T-helper 1 cell (primary cell): ENCODE measurements at regions not wholly inside any gene's neighbourhood (a gene's known extent, or its start where the extent isn't known, plus 50 kb on each side); places are given as distances from the start of the nearest gene placed in this dataset.

Experiments
- DNase-seq, 5 donors: peaks; one replicate each; pipeline ENCODE4 v3.0.0-alpha.2; 2012 to 2020

GRCh38 chr18:41829647-41830516 lies 125.2 kb upstream of the PIK3C3 start:
- no peak for DNase-seq

- DNase-seq: no peak
Observed at GRCh38 chr18:41828137-41828536, 126.9 kb upstream of the PIK3C3 start.

DNA sequence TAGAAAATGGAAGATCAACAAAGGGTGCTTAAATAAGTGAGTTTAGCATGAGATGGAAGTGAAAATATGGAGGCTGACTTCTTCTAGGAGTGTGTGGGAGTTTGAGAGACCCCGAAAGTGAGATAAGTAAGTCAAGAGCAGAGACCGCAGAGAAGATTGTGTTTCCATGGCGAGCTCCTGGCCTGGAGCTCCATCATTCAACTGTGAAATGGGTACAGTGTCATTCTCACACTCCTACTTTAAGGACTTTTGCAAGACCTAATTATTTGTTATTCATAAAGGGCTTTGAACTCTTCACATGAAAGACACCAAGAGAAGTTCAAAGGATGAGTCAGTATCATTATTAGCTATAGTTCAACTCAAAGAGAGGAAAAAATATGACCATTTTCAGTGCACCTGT lies 134.2 kb upstream of the PIK3C3 start:
- DNase-seq: no peak

DNA sequence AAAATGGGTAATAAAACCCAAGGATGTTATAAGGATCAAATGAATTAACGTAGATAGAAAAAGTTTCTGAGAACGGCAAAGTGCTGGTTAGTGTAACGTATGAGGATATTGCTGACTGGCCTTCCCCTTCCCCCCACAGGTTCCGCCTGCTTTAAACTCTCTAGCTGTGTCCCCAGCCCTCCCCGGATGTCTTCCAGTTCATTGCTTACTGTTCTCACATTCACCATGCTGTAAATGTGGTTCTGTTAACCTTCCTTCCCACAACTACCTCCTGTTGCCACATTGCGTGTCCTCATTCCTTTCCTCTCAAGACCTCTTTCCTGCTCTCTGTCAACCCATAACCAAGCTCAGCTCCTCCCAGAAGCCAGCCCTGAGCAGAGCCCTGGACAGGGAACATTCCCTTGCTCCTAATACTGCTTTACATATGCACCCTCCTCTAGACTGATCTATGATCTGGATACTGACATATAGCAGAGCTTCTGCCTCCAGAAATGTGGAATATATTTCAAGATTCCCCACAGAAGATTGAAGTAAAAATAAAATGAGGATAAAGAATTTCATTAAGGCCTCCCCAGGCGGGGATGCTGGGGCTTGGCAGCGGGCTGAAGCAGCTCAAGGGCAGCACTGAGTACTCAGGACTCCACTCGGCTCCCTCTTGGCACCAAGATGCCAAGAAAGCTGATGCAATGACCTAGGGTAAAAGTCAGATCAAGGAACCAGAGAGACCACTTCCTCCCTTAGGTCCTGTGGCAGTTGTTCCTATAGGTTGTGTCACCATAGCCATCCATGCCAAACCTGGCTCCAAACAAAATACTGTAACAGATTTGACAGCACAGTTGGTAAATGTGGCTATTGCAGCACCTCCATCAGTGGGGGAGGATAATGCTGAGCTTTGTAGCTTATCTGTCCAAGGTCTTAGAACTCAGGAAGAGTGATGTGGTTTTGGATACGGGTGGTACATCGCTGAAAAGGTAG lies 136.4 kb upstream of the PIK3C3 start:
- no peak for DNase-seq

GRCh38 chr18:41814651-41815050 lies 140.4 kb upstream of the PIK3C3 start:
- DNase-seq: no peak

DNA sequence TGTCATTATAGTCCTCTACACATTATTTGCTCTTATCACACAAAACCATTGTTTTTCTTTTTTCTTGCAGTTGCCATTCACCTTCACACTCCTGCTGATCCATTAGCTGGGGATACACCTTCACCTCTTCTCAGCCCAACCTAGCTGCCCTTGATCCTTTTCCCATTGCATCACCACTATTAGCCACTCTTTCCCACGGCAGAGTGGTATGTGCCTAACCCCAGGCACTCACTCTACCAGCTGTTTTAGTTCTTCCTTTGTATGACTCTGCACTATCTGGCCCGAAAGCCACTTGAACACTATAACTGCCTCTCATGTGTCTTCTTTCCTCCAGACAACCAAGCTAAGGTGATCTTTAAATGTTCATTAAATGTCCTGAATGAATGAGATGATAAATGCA lies 145.4 kb upstream of the PIK3C3 start:
- no peak for DNase-seq

- DNase-seq: no peak
Observed at GRCh38 chr18:41805341-41805740, 149.7 kb upstream of the PIK3C3 start.

DNA sequence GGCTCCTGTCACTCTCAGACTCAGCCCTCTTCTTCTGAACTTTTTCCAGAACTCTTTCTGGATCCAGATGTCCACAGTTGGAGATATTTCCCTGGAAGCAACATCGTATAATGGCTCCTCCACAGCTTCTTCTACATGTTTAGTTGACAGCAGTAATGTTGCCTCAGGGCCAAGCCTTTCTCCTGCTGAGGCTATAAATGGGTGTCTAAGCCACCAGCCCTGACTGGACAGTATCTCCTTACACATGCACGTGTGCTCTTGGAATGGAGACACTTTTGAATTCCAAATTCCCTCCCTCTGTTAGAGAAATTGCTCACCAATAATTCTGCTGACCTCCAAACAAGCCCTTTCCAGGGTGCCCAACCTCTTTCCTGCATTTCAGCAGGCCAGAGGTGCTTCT lies 156.2 kb upstream of the PIK3C3 start:
- no peak for DNase-seq

DNA sequence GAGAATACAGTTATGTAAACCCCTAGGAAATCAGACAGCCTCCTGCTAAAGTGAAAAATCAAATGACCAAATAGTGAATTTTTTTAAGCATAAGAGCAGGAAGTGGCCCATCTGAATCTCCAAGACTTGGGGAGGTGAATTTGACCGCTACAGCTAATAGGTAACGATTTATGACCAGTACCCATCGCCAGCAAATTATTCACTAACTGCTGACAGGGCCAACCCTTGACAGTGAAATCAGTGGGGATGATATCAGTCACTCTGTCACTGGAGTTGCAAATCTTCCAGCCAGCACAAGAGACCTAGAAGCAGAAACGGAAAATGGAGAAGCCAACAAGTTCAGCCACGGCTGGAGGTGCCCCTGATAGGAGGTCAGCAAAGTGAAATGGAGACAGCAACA lies 164.3 kb upstream of the PIK3C3 start:
- no peak for DNase-seq

- no peak for DNase-seq
Observed at GRCh38 chr18:41789001-41789400, 166.0 kb upstream of the PIK3C3 start.

- no peak for DNase-seq
Observed at GRCh38 chr18:41783879-41784278, 171.2 kb upstream of the PIK3C3 start.

GRCh38 chr18:41783065-41783818 lies 171.8 kb upstream of the PIK3C3 start:
- no peak for DNase-seq

- DNase-seq: no peak
Observed at GRCh38 chr18:41771973-41772372, 183.1 kb upstream of the PIK3C3 start.

DNA sequence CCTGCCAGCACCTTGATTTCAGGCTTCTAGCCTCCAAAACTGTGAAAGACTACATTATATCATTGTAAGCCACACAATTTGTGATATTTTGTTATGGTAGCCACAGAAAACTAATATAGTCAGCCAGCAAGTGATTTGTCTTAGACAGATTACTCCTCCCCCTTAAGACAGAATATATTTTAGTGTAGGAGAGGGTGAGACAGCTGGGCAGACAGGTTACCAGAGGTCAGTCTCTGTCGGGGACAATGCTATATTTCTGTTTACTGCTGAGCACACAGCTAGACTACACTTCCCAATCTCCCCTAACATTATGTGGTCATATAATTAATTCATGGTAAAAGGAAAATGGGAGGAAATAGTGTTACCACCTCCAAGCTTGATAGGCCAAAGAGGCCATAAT lies 185.8 kb upstream of the PIK3C3 start:
- no peak for DNase-seq

DNA sequence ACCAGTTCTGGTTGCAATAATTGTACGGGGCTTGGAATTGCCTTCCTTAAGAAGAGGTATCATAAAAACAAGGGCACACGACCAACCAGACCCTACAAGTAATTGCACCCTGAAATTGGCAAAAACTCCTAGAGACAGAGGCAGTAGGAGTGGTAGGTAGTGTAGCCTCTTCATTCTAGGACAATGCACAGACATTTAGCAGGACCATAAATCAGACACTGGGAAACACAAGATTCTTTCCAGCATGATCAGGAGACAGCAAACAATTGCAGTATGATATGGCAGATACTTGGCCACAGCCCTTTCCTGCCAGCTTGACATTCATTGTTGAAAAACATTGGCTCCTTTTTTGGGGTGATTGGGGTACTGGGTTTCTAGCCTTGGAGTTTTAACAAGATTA lies 186.6 kb upstream of the PIK3C3 start:
- no peak for DNase-seq

DNA sequence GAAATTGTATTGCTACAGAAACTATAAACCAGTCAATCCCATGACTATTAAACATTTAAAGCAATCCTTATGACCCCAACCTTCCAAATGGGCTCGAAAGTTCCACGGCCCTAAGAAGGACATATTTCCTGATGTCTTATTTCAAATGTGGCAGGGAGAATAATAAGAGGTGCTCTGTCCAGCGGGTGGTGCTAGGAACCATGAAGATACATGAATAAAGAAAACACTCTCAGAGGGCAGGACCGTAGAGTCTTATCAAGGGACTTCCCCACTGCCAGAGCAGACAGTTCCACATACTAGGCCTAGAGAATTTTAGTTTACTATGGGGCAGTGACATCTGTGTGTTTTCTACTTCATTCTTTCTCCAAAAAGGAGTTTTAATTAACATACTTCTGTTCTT lies 187.1 kb upstream of the PIK3C3 start:
- no peak for DNase-seq

DNA sequence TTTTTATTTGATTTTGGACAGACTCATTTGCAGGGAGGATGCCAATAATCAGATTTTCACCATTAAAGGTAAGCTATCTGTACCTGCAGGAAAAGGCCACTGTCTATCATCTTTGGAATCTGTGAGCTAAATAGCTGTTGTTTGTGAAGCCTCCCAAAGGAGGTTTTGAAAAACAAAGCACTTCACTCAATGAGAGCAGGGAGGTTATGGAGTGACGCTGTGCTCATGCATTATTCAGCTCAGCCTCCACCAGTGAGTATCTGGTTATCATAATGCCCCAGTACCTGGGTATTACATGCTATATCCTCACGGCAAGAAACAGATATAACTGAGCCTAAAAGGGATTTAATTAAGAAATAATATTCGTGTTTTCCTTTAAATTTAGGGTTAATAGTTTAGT lies 189.6 kb upstream of the PIK3C3 start:
- no peak for DNase-seq

DNA sequence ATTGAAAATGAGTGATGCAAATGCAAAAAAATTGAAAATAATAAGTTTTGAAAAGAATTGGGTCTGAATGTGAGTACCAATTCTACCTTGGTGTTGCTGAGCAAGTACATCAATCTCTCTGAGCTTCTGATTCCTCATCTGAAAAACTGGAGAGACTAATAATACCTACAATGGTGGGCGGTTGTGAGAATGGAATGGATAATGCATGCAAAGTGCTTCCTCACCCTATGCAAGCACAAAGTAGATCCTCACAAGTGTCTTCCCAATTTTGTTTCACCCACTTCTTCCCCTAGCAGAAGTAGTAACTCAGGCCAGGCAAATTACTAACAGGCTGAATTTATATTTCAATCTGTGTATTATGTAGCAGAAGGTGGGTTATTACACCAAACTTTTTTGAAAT lies 191.7 kb upstream of the PIK3C3 start:
- no peak for DNase-seq

DNA sequence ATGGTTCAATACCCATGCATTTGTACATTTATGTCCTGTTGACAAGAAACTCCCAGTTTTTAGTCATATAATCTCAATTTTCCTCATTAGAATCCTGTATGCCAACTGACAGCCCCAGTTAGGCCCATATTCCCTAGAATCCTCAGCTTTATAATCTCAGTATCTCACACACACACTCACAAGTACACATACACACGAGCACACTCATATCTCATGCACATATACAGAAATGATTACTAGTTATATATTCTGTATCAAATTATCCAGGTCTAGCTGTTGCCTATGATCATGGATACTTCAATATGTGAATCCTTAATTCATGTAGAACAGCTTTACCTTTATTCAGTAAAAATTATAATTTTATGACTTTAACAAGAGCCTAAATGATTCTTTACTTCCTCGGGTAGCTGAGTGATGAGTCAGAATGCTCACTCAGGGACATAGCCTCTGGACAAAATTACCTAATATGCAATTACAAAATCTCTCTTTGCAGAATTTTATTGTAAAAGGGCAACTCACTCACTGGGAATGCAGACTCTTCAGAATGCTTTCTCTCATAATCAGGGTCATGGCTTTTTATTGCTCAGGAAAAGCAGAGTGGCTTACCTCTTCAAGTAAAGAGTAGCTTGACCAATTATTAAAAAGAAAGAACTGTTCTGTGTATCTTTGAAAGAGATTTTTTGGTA lies 193.6 kb upstream of the PIK3C3 start:
- no peak for DNase-seq

- DNase-seq: no peak
Observed at GRCh38 chr18:41758534-41758933, 196.5 kb upstream of the PIK3C3 start.

- DNase-seq: no peak
Observed at GRCh38 chr18:41756141-41756540, 198.9 kb upstream of the PIK3C3 start.

DNA sequence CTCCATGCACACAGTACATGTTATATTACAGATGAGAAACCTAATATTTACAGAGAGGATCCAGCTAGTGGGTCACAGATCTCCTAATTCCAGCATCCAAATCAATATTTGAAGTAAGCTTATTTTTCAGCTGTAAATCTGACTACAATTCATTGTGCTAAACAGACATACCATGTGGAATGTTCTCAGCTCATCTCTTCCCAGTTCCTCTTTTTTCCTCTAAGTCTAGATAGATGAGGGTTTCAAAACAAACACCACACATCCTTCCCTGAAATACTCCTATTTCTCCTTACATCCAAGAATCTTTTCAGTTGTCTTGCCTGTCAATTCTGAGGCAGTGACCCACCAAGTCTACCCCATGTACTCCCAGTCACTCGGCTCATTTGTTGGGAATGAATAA lies 200.7 kb upstream of the PIK3C3 start:
- no peak for DNase-seq
